Keratinocyte (primary cell): ENCODE measurements at regions not wholly inside any gene's neighbourhood (a gene's known extent, or its start where the extent isn't known, plus 50 kb on each side); places are given as distances from the start of the nearest gene placed in this dataset.
"Not testable (repeated sequence)": the region's sequence is repeated elsewhere in the genome, so short reads cannot be mapped to it uniquely, and the experiment has no call there.

Experiments used
- CTCF ChIP-seq, 3 experiments: IDR thresholded peaks in 1 of 3; conservative IDR thresholded peaks in 1 of 3; optimal IDR thresholded peaks in 1 of 3; 2 replicates in 2 of 3; 3 replicates in 1 of 3; pipeline versions ENCODE3 to v1.5.1; 2011; ENCODE audit warnings: low read length in 3 of 3, mild to moderate bottlenecking in 3 of 3, moderate library complexity in 2 of 3, control low read depth in 1 of 3, inconsistent platforms in 1 of 3; ENCODE audit not compliant: insufficient read depth in 2 of 3; ENCODE audit errors: extremely low read depth in 1 of 3
- EZH2 ChIP-seq: IDR thresholded peaks from one replicate; pipeline ENCODE4 v1.6.1; 2012; ENCODE audit warnings: inconsistent platforms, mild to moderate bottlenecking, low read length, moderate library complexity

- not testable (repeated sequence) for TF ChIP-seq CTCF (optimal IDR thresholded peaks at IDR 0.05 in 1 of 3, IDR thresholded peaks at IDR 0.05 in 1 of 3, conservative IDR thresholded peaks at IDR 0.05 in 1 of 3; ENCODE audit: extremely low read depth in 1 of 3, insufficient read depth in 2 of 3, low read length in 3 of 3); EZH2
Measured at GRCh38 chr2:111495636-111496035, 374.9 kb downstream of the BCL2L11 start.
